HG03432 (cell line): ENCODE measurements at regions not wholly inside any gene's neighbourhood (a gene's known extent, or its start where the extent isn't known, plus 50 kb on each side); places are given as distances from the start of the nearest gene placed in this dataset.
A peak's percentile ranks its signal among the peaks of the same experiment; 100 is the strongest.

Source experiments
- ATAC-seq: cut with Tn5 transposase; IDR thresholded peaks from one replicate; pipeline ENCODE4 v1.9.1; 2021; ENCODE audit warnings: mild to moderate bottlenecking, moderate library complexity; ENCODE audit not compliant: unreplicated experiment

DNA sequence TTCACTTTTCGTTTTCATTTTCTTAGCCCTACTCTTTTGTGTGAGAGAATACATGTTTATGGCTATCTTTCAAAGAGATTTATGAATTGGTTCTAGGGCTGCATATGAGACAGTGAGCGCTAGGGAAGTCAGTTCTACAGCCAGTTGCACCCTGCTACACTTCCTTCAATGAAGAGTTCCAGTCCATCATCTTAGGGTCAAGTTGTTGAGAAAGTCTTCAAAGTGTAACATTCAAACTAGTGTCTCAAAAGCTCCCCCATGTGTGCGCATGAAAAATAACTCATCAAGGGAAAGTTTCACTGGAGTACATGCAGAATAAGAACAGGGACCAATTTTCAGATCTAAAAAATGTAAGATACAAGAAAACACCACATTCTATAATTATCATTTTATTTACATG lies 317.2 kb downstream of the DEPDC1B start:
- peak; percentile 58 for ATAC-seq

GRCh38 chr5:60379907-60380306 lies 320.1 kb downstream of the DEPDC1B start:
- no peak for ATAC-seq

- no peak for ATAC-seq
Measured at GRCh38 chr5:60377826-60378225, 322.1 kb downstream of the DEPDC1B start.

- no peak for ATAC-seq
Measured at GRCh38 chr5:60376860-60377259, 323.1 kb downstream of the DEPDC1B start.

- no peak for ATAC-seq
Measured at GRCh38 chr5:60374409-60374808, 325.6 kb downstream of the DEPDC1B start.

- no peak for ATAC-seq
Measured at GRCh38 chr5:60372786-60373185, 327.2 kb downstream of the DEPDC1B start.

DNA sequence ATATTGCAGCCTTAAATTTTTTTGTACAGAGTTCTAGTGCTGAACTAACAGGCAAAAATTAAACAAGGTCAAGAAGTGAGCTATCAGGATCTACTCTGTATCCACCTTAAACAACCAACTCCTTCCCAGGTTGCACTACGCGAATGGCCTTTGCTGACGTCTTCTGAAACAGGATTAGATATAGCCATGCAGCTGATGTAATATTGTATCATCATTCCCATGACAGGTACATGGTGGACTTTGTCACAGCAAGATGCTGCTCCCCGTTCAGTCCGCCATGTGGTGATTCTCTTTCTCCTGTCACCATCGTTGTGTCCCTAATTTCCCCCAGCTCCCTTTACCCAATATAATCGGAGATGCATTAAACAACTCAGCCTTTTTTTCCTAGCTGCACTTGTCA lies 328.9 kb downstream of the DEPDC1B start:
- ATAC-seq: no peak

DNA sequence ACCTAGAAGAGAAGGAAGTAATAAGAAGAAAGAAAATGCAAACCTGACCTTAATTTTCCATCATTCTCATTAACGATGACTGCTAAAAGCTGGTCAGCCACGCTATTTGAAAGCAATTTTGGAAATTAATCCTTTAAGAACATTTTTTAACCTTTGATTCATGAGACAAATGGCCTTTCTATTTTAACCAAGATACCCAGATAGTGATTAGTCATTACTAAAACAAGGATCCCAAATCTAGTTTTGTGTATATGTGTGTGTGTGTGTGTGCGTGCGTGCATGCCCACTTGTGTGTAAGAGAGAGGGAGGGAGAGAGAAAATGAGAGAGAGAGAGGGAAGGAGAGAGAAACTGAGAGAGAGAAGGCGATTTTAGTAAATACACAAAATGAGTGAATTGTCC lies 329.5 kb downstream of the DEPDC1B start:
- no peak for ATAC-seq

- no peak for ATAC-seq
Measured at GRCh38 chr5:60369391-60369790, 330.6 kb downstream of the DEPDC1B start.

- no peak for ATAC-seq
Measured at GRCh38 chr5:60368100-60368499, 331.9 kb downstream of the DEPDC1B start.

- no peak for ATAC-seq
Measured at GRCh38 chr5:60366489-60366888, 333.5 kb downstream of the DEPDC1B start.

- no peak for ATAC-seq
Measured at GRCh38 chr5:60365001-60365400, 335.0 kb downstream of the DEPDC1B start.

GRCh38 chr5:60362158-60362557 lies 337.8 kb downstream of the DEPDC1B start:
- no peak for ATAC-seq

- ATAC-seq: no peak
Measured at GRCh38 chr5:60360355-60360754, 339.6 kb downstream of the DEPDC1B start.

DNA sequence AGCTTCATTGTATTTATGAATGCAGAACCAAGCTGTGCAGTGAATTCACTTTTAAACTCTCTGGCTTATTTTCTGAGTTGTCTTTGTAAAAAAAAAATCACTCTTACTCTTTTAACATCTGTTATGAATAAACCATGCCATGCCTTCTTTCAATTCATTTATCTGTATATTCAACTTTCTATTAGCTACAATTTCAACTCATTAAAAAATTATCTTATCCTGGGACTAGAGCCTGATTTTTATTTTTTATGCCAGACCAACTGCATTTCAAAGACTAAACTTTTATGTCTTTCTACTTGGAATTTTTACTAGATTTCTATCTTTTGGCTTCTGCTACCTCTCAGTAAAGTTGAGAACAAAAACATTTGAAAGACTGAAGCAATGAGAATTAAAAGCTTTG lies 342.7 kb downstream of the DEPDC1B start:
- no peak for ATAC-seq

DNA sequence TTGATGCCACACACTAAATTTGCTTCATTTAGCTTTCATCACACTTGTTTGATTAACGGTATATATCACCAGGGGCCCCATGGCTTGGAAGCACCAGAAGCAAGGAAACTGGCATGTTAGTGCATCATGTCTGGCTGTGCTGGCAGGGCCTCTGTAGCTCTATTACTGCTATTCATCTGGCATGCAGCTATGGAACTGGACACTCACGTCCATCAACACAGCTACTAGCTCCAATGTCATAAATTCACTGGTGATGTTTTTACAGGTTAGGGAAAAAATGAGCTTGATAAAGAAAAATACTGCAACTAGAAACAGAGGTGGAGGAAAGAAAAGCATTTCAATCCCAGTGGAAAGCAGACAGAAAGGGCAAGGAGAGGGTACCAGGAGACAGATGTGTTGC lies 343.2 kb downstream of the DEPDC1B start:
- ATAC-seq: no peak

- no peak for ATAC-seq
Measured at GRCh38 chr5:60355181-60355580, 344.8 kb downstream of the DEPDC1B start.

DNA sequence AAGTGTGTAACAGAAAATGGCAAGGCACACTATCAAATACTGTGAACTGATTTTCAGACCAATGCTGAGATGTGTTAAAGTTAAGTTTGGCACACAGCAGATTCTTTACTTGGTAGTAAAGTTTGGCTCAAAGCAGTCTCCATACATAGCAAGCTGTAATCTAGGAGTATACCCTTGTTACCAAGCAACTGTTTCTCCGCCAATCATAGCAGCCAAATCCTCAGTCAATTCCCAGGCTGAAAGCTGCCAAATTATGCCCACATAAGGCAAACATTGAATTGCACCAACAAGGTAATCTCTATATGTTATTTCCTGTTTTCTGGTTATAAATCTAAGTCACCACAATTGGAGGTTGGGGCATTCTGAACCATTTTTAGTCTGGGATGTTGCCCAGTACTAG lies 345.7 kb downstream of the DEPDC1B start:
- ATAC-seq: no peak

DNA sequence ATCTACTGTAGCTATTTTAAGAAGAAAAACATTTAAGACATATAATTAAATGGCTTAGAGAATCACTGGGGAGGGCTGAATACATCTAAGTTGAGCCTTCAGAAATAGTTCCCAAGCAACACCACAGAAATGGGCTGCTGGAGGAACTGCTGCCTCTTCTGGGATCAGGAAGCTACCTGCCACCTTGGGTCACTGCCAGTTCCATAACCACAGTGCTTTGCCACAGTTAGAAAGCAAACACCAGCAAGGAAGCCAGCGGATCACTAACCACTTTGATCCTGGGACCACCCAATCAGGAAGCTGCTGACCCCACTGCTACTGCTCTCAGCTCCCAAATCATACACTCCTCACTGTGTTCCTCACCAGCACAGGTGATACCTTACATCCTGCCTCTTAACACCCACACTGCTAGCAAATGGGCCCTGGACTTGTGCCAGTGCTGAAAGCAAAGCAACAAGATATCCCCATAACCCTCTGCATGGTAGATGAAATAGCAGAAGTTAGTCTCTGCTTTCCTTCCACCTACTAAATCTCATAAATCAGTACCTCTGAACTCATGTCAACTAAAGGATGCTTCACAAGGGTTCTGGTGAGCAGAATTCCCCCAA lies 346.9 kb downstream of the DEPDC1B start:
- ATAC-seq: no peak

DNA sequence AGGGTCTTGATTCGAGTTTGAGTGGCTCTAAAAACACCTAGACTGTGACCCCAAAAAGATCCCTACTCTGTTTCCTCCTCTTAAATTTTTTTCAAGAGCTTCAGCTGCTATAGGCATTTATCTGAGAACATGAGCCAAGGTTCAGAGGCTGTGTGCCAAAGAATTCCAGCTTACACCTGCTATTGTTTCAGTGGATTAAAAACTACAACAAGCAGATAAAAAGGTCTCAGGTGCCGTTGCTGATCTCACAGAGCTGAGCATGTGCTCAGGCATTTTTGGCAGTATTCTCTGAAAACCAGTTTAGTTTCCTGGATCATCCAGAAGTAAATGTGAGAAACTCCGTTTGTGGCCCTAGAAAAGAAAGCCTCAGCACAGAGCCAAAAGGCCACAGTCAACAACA lies 349.2 kb downstream of the DEPDC1B start:
- no peak for ATAC-seq

DNA sequence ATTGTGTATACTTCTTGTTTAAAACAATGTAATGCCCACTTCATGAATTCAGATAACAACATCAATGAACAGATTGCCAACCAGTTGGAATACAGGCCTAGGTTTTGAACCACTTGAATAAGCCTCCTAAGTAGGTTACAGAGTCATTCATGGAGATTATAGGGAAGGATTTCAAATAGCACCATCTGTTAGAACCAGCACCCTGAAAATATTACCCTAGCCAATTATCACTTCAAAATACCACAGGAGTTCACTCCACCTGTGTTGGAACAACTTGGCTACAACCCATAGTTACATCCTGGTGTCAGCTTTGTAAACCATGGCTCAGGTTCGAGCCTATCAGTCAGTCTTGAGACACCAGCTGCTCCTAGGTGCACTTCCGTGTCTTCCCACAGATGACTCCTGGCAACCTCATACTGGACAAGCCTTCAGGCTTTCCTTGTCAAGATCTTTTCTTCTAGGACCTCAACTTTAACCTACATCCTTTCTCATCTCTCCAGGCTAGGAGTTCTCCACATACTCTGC lies 350.0 kb downstream of the DEPDC1B start:
- ATAC-seq: no peak

GRCh38 chr5:60346393-60346792 lies 353.6 kb downstream of the DEPDC1B start:
- no peak for ATAC-seq

DNA sequence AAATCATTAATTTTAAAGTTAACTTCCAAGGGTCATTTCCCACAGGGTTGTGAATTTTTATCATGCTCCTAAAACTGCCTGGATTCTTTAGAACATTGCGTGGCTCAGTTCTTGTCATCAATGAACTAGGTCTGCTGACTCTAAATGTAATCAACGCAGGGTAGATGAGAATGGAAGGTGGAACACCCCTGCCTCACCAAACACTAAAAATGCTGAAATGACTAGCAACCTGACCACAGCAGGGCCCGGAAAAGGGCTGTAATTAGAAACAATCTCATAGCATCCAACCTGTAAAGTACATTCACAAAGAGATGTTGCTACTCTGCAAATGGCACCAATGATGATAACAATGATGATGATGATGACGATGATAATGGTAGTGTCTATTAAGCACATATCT lies 356.9 kb downstream of the DEPDC1B start:
- ATAC-seq: no peak
